Stimulated activated CD8-positive, alpha-beta memory T cell treated with anti-CD3 and anti-CD28 coated beads, Interleukin-12 subunit alpha, Interleukin-12 subunit beta, amount 100 ng/mL, for 1 hour (primary cell): ENCODE measurements at regions not wholly inside any gene's neighbourhood (a gene's known extent, or its start where the extent isn't known, plus 50 kb on each side); places are given as distances from the start of the nearest gene placed in this dataset.

Experiments used
- DNase-seq: peaks from one replicate; pipeline ENCODE4 v3.0.0-alpha.2; 2020; ENCODE audit warnings: low read depth

DNA sequence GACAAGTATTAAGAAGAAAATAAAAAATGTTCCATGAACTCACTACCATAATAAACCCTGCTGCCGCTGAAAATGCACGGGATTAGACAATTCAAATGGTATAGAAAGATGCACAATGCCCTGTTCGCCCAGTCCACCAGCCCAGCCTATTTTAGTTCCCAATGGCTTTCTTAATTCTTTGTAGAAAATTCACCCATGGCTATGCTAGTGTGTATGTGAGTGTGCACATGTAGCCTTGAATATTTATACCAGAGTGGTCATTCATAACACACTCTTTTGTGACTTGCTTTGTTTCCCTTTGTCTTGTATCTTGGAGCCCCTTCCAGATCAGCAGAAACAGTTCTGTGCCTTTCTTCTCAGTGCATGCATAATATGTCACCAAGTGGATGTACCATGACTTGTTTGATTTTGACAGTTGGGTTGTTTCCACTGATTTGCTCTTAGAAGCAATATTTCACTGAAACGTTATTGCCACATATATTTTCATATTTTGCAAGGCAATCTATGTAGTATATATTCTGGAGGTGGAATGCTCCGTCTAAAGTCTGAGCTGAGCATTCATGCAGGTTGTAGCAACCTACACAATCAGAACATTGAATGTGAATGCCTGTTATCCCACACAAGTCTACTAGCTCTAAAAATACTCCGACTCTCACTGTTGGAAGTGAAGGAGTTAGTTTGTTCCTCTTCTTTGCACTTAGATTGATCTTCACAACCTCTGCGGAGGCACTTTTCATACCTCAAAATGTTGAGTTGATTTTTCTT lies 383.0 kb upstream of the EEF2KMT start:
- DNase-seq, result no peak

DNA sequence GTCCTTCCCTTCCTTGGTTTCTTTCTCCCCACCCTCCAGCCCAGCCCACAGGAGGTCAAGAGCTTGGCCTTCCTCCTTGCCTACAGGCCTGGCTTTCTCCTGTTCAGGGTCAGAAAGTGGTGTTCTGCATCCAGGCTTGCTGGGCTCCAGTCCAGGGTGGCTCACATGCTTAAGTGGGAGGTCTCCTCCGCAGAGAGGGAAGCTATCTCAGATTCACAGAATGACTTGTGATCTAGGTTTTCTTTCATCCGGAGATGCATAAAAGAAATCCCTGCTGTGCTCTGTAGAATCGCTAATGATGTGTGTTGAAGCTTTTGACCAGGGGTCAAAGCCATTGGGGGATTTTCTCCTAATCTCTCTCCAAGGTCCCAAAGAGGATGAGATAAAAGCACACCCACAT lies 382.3 kb upstream of the EEF2KMT start:
- DNase-seq, result no peak

DNA sequence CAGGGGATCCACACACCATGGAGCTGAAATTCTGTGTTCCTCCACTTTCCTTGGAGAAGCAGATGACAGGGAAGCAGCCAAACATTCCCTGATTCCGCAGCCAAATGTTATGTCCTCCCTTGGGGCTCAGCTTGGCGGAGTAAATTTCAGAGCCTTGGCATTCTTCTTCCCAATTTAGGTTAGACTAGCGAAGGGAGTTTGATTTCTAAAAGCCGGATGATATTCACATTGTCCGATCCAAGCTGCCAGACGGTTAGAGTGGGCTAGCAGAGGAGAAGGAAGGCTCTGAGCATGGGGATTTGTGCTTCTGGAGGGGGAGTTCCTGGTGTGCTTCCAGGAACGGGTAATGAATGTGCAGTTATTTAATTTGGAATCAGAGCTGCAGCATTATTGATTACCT lies 380.4 kb upstream of the EEF2KMT start:
- DNase-seq, result no peak

DNA sequence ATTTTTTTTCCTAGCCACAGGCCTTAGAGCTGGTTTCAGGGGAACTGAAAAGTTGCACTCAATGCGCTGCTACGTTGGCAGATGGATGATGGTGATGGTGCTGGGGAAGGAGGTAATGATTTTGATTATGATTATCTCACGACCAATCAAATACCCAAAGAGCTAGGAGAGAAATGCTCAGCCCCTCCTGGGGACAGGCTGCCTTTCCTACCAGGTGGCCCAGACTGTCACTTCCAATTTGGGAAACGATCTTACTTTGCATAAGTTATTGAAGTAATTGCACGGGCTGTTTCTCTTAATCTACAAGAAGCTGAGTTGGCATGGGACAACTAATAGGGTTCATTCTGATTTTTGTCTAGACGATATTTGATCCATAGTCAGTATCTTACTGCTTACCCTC lies 379.7 kb upstream of the EEF2KMT start:
- DNase-seq, result no peak

DNA sequence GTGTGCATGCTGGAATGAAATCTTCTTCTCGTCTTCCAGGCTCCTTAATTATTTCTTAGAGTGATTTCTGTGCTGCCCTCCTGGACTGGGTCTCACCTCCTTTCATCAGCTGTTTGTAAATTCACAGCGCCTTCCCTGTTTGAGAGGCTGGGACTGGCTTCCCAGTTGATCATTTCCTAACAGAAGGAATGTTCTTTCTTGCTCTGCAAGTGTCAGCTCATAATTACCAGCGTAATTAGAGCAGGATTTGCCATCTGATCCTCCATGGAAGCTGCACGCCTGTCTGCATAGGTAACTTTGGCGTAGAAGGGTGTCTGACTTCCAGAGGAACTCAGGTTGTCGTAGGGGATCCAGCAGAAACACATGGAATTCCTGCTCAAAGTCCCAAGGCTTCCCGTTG lies 375.0 kb upstream of the EEF2KMT start:
- no peak for DNase-seq

DNA sequence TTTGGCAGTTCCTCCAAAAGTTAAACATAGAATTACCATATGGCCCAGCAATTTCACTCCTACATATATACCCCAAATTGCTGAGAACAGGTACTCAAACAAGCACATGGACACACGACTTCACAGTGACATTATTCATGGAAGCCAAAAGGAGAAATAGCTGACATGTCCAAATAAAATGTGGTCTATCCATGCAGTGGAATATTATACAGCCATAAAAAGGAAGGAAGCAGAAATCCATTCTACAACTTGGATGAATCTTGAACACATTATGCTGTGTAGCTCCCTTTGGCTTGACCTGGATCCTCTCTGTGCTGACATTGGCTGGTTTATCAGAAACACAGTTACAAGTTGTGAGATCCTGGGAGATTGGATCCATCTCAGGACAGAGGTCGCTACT lies 370.9 kb upstream of the EEF2KMT start:
- no peak for DNase-seq

DNA sequence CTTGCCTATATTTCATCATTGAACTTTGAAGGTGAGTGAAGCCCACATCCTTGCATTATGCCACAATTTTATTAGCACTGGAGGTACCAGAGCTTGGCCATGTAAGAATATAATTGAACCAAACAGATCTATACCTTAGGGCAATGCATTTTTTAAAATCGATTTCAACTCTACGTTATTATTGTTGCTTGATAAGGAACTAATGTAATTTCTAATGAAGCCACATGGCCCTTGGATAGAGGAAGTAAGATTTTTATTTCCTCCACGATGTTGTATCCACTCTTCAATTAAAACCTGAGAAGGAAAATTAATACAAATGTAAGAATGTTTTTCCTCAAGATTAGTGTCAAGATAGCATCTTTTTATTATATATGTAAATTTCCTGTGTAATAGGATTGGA lies 370.0 kb upstream of the EEF2KMT start:
- no peak for DNase-seq

DNA sequence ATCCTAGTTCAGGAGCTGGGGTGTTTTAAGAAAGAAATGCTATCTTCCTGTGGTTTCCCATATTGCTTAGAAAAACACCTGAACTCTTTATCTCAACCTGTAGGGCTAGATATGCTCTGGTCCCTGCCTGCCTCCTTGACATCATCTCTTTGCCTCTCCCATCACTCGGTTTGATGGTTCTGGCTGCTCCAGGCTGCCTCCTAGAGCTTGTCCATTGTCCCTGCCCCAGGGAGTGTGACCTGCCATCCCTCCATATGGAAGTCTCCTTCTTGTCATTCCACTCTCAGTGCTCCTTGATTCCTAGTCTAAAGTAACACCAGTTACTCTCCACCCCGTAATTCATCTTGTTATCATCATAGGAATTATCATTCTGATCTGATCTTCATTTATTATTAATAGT lies 369.0 kb upstream of the EEF2KMT start:
- DNase-seq, result no peak

DNA sequence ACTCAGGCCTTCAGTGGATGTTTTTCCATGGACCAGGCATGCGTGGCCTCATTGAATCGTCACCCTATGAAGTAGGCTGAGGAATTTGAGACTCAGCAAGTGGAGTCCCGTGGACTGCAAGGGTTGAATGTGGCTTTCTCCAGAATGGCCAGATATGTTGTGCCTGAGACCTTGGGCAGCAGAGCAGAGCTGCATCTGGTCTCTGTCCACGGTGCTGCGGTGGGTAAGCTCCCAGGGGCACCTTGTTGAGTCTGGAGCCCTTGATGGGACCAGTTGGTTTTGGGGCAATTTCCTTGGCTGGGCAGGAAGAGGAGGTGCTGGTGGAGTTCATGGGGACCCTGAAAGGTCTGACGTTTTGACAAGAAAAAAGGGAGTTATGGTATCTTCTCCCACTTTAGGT lies 368.1 kb upstream of the EEF2KMT start:
- no peak for DNase-seq

DNA sequence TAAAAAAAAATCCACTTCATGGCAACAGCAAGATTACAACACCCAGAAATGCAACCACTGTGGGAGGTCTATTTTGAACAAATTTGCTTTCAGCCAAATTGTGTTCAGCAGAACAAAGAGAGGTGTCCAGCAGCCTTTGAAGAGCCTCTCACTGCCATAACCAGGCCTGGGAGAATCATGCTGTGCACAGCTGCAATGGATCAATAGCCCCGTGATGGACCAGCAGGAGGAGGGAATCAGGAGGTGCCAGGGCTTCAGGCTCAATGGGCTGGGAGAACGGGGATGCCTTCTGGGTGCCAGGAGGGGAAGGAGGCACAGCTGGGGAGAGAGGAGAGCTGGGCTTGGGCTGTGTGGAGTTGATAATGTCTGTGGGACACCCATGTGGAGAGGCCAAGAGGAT lies 366.2 kb upstream of the EEF2KMT start:
- DNase-seq, result no peak

DNA sequence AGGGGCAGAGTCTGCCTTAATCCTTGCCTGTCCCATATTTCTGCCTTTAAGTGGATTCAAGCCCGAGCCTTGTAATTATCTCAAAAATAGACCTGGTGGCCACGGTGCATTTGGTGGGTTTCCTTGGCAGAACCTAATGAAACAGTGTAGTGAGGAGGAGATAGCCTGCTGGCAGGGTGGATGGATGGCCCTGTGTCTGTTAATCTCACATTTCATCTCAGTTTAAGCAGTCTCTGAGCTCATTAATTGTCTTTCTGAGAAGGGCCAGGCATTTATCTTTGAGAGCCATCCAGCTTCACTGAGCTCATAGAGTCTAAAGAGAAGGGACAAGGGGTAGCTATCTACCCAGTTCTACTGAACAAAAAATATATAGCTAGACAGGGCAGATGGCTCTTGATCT lies 364.0 kb upstream of the EEF2KMT start:
- DNase-seq, result no peak

DNA sequence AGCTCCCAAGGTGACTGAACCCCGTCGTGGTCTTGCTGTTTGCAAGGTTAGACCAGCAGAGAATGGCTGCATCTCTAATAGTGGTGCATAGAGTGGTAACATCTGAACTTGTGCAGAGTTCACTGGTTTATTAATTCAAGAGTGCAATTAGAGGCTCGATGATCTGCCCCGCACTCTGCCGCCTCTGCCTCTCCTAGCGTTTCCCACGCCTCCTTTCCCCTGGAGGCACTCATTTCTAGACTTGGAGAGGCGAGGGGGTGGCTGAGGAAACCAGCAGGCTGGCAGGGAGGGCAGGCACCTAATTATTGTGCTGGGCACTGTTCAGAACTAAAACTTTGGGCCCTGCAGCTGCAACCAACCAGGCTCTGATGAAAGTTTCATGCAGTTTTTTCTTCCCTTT lies 363.5 kb upstream of the EEF2KMT start:
- DNase-seq, result no peak

DNA sequence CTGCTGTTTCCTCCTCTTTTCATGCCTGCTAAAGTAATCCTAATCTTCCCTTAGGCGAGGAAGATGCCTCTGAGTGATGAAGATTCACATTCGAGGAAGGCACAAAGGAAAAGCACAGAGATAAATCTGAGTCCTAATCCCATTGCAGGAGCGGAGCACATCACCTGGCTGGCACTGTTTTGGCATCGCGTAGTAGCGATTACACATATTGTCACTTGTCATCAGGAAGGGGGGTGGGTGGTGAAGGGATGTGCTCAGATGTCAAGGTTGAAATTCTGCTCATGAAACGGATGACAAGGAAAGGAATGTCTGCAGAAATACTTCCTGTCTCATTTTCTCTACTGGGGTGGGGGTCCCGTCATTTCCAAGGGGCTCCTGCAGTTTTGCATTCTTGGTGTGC lies 363.1 kb upstream of the EEF2KMT start:
- no peak for DNase-seq

DNA sequence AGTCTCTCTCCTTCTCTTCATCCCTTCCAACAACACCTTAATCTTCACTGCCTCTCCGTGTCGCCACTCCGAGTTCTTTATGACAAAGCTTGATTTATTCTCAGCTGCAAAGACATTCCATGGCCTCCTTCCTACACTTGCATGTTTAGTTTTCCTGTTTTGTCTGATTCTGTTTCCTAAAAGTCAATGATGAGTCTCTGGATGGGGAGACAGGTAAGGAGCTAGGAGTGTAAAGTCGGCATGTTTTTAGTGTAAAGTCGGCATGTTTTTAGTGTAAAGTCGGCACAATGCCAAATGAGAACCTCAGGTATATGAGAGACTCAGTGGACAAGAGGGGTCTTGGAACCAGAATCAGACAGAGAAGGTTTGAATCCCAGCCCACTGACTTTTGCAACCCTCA lies 362.3 kb upstream of the EEF2KMT start:
- no peak for DNase-seq

DNA sequence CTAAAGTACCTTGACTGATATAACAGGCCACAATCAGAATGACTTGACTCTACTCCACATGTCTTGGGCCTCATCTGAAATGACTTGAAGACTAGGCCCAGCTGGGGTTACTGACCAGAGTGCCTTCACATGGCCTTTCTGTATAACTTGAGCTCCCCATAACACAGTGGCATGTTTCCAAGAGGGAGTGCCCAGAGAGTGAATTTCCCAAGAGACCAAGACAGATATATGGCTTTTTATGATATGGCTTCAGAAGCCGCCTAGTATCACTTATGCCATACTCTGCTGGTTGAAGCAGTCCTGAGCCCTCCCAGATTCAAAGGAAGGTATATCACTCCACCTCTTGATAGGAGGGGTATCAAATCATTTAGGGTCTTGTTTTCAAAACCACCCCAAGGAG lies 357.5 kb upstream of the EEF2KMT start:
- no peak for DNase-seq

DNA sequence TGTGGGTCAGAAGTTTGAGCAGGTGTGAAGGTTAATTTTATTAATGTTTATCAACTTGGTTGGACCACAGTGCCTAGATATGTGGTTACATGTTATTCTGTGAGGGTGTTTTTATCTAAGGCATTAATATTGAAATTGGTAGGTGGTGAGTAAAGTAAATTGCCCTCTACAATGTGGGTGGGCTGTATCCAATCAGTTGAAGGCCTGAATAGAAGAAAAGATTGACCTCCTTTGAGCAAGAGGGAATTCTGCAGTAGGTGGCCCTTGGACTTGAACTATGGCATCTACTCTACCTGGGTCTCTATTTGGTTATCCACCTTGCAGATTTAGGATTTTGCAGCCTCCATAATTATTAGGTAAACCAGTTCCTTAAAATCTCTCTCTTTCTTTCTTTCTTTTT lies 356.8 kb upstream of the EEF2KMT start:
- DNase-seq, result no peak

DNA sequence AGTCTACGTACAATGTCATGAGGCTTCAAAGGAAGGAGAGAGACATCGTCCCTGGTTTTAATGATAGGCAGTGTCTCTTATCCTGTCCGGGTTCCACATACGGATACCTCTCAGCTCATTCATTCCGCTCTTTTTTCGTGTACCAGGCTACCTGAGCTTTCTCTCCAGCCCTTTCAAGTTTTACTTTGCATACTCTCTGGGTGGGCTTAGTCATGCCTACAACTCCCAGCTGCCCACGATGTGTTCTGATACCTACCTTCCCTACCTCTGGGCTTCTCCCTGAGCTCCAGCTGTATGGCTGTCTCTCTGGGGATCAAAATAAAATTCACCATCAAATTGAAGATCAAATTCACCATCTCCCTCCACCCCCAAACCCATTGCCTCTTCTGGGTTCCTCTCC lies 354.0 kb upstream of the EEF2KMT start:
- no peak for DNase-seq

DNA sequence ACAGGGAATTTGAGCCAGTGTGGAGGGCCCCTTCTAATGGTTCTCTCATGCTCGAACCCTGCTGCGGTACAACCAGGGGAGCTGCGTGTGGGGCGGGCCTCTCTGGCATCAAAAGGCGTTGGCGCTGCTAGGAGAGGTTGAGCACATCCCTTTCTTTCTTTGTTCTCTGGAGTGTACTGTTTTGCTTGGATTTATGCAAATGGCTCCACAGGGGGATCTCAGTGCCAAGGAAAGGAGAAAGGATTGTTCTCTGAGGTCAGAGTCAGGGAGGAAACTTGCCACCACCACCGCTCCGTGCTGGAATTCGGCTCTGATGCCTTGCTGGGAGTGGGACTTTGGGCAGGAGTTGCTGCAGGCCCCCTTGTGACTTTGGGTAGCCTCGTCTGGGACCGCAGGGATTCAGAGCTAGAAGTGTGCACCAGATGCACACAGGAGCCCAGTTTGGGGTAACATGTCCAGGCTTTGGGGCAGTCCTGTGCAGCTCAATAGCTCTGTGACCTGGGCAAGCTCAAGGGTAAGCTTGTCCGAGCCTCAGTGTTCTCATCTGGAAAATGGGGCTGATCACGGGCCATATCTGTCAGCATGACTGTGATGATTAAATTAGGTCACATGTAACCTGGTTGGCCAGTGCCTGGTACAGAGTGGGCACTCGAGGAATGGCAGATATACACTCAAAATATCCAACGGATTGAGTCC lies 353.0 kb upstream of the EEF2KMT start:
- DNase-seq, result no peak

DNA sequence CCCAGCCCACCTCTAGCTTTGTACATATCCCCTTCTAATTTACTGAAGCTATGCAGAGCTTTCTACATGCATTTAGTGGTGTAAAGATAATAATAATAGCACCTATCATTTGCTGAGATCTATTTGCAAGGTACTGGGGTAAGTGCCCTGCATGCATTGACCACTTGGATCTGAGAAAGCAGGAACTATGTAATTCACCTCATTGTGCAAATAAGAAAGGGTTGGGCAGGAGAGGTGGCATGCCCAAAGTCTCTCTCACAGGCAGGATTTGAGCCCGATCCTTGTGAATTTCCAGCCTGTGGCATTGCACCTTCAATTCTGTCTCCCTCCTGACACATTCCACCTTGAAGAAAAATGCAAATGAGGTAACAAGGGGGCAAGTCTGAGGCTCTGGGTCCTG lies 352.3 kb upstream of the EEF2KMT start:
- DNase-seq, result no peak

DNA sequence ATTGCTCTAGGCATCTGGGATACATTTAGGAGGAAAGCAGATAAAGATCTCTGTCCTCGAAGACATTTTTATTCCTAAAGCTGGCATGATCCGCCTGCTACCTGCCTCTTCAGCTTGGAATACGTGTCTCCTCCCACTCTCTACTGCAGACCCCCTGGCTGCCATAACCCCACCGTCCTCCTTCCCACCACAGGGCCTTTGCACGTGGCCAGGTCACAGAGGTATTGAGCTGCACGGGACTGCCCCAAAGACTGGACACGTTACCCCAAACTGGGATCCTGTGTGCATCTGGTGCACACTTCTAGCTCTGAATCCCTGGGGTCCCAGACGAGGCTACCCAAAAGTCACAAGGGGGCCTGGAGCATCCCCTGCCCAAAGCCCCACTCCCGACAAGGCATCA lies 351.2 kb upstream of the EEF2KMT start:
- DNase-seq, result no peak

DNA sequence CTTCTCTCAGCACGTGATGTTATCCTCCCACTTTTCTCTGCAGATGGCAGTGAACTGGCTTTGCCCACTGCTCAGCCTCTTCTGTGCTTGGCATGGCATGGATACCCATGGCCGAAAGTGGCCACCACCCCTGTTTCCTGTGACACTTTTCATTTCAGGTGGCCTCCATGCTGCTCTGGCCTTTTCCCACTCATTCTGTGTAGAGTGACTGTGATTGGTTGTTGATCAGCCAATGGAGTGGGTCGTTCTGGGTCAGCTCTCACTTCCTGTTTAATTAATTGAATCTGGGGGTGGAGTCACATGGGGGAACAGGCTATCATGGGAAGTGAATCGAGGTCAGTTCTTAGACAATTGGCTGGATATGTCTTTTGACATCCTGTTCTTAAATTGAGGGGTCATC lies 350.1 kb upstream of the EEF2KMT start:
- no peak for DNase-seq

DNA sequence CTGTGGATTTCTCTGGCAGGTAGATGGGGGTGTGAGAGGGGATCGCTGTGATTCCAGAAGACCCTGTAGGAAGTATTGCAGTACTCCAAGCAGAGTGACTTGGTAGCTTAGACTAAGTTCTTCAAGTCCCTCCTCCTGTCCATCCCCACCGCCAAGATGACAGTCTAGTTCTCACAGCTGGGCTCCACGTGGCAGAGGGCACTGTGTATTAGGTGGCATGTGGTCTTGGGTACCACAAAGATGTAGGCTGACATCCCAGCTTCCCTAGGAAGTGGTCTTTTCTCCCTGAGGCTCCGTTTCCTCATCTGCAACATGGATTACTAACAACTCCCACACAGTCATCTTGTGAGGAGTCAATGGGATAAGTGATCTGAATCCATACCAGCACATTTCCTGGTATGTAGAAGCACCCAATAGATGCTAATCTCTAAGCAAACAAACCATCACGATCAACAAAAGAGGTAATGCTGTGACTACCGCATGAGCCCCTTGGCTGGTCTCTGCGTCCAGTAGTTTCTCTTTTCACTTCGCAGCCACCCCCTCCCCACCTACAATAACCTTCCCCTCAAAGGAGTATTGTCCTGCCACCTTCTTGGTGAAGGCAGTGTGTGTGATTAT lies 349.1 kb upstream of the EEF2KMT start:
- DNase-seq, result no peak

DNA sequence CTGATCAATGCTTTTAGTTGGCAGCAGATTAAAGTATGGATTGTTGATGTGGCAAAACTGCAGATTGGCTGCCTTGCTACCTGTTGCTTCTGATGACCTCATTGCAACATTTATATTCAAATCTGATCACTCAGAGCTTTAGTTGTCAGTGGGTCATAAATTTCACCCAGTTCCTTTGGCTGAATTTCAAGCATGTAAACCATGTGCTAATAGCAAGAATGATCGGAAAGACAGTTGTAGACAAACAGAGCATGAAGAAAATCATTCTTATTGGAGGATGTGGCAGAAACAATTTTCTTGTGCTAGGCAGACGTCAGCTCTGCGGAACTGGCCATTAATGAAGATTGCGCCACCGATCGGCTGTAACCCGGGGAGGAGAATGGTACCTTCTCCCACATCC lies 346.6 kb upstream of the EEF2KMT start:
- DNase-seq, result no peak

DNA sequence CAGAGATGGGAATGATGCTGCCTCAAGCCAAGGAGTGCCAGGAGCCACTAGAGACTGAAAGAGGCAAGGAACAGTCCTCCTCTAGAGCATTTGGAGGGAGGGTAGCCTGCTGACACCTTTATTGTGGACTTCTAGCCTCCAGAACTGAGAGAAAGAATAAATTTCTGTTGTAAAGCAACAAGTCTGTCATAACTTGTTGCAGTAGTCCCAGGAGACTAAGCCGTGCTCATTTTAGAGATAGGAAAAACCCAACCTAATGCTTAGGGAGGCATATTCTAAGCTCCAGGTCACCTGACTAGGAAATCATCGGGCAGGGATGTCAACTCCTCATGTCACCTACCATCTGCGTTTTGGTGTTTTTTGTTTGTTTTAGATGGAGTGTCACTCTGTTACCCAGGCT lies 345.4 kb upstream of the EEF2KMT start:
- DNase-seq, result no peak
